NAMALWA (cell line): ENCODE measurements at regions not wholly inside any gene's neighbourhood (a gene's known extent, or its start where the extent isn't known, plus 50 kb on each side); places are given as distances from the start of the nearest gene placed in this dataset.

Experiments
- DNase-seq: peaks from one replicate; pipeline ENCODE4 v3.0.0-alpha.2; 2015; ENCODE audit warnings: low spot score

GRCh38 chr13:34816245-34816884 is 125.7 kb upstream of the NBEA start:
- DNase-seq: no peak

DNA sequence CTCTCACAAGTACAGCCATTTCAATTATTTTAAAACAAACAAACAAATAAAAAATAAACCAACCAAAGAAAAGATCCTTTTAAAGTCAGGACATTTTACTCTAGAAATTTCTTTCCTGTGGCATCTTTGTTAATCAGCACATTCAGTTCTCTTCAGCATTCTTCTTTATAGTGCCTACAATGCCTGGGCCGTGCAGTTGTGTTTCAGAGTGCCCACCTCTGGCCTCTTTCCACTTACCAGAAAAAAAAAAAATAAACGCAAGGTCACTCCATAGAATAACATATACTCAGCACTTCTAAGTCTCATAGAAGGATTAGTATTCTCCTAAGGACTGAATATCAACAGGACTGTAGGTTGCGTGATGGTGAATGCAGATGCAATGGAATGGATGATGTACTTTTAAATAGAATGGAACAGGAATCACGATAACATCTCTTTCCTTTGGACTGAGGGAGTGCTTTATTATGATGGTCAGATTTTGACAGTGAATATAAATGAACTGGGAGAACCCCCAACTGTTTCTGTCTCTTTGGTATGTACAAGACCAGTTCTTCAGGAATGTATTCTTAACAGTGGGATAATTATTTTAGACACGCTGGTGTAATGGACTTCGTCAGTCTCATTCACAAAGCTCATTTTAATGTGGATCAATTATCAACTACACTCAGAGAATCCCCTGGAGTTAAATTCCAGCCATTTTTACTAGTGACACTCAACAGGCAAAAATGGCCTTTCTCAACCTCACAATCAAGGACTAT is 125.0 kb upstream of the NBEA start:
- no peak for DNase-seq

GRCh38 chr13:34822650-34823049 is 119.4 kb upstream of the NBEA start:
- DNase-seq: no peak

- DNase-seq: no peak
Measured at GRCh38 chr13:34826432-34826831, 115.6 kb upstream of the NBEA start.

DNA sequence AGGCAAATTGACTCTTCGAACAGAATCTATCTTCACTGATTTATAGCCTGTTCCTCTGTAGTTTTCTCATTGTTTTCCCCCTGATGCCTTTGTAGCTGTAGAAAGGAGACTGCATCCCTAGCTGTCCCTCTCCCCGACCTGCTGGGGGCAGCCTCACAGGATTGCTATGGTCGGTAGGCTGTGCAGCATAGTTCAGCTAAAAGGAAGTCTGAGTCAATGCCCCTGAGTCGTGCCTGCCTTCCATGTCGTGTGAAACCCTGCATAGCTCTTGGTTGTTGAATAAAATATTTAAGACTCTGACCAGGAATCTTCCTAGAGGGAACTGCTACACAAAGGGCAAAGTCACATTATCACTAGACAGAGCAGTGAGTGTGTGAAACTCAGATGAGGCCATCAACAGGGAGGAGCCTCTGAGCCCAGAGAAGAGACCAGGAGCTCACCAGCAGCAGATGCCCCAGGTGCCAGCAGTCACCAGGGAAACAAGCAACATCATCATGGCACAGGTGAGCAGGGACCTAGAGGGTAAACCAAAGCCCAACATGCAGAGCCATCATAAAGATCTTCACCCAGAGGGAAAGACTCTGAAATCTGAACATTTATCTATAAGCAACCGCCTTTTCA is 108.4 kb upstream of the NBEA start:
- peak; percentile 24 for DNase-seq

DNA sequence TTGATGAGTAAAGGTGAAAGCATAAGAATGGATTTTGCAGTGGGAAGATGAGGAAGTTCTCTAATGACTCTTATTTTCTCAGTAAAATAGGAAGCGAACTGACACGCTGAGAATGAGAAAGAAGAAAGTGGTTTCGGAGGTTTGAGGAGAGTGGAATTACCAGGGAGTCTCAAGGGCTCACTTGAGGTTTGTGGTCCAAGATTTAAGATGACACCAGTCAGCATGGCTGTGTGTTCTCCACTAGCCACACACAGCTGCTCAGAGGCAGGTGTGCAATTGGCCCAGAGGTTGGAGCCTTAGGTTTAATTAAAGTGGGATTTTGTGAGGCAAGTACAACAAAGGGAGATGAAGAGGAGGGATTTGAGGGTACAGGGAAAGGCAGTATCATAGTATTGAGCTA is 99.6 kb upstream of the NBEA start:
- no peak for DNase-seq

DNA sequence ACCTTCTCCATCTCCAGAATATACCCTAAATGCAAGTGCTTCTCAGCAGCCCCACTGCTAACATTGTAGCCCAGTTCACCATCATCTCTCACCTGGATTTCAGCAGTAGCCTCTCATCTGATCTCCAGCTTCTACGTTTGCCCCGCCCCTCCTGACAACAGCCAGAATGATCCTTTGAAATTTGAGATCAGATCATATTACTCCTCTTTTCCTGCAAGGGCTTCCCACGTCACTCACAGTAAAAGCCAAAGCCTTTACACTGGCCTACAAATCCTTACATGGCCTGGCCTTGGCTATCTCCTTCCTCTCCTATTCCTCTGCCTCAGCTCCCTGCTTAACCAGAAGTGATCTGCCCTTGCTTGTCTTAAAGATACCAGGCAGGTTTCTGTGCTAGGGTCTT is 94.3 kb upstream of the NBEA start:
- no peak for DNase-seq

- DNase-seq: no peak
Measured at GRCh38 chr13:34849406-34849805, 92.7 kb upstream of the NBEA start.

GRCh38 chr13:34853161-34853560 is 88.9 kb upstream of the NBEA start:
- DNase-seq: no peak

- DNase-seq: no peak
Measured at GRCh38 chr13:34857558-34858325, 84.3 kb upstream of the NBEA start.

- DNase-seq: no peak
Measured at GRCh38 chr13:34862311-34862710, 79.8 kb upstream of the NBEA start.

- no peak for DNase-seq
Measured at GRCh38 chr13:34862716-34863115, 79.4 kb upstream of the NBEA start.

DNA sequence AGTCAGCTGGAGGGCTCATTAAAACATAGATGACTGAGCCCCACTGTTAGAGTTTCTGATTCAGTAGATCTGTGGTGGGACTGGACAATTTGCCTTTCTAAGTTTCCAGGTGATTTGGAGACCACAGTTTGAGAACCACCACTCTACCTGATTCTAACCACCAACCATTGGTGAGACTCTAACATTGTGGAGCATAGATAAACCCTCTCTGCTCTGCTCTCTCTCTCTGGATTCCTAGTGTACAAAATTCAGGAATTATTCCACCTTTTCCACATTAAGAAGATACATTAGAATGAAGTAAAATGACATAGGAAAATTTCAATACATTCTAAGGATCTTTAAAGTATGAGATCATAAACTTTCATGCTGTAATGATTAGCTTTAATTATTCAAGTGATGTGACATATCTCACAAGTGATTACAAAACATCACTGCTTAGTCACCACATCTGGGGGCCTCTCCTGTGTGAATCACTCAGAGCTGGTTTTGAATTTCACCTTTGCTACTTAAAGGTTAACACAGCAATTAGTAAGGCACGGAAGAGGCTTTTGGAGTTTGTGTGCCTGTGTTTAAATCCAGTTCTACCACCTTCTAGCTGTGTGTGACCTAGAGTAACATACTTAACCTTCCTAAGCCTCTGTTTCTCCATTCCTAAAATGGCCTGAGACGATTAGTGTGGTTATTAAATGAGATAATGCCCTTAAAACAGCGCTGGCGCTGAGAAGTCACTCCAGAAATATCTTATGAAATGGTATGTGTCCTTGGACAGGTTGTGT is 78.5 kb upstream of the NBEA start:
- no peak for DNase-seq

GRCh38 chr13:34864671-34865070 is 77.4 kb upstream of the NBEA start:
- no peak for DNase-seq

- no peak for DNase-seq
Measured at GRCh38 chr13:34867590-34867989, 74.5 kb upstream of the NBEA start.

GRCh38 chr13:34868733-34869132 is 73.3 kb upstream of the NBEA start:
- no peak for DNase-seq

GRCh38 chr13:34869696-34870095 is 72.4 kb upstream of the NBEA start:
- no peak for DNase-seq

DNA sequence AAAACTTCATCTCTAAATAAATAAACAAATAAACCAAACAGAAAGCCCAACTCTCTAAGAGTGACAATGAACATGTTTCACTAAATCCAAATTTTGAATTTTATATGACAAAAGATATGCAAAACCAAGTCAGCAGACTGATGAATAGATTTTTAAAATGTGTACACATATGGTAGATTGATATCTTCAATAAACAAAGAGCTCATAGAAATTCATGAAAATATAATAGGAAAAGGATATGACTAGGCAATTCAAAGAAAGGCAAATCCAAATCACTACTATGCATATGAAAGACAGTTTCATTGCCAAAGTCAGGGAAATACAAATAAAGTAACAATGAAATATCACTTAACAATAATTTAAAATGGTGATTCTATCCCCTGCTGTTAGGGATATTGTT is 63.7 kb upstream of the NBEA start:
- DNase-seq: no peak

- DNase-seq: no peak
Measured at GRCh38 chr13:34879851-34880250, 62.2 kb upstream of the NBEA start.

DNA sequence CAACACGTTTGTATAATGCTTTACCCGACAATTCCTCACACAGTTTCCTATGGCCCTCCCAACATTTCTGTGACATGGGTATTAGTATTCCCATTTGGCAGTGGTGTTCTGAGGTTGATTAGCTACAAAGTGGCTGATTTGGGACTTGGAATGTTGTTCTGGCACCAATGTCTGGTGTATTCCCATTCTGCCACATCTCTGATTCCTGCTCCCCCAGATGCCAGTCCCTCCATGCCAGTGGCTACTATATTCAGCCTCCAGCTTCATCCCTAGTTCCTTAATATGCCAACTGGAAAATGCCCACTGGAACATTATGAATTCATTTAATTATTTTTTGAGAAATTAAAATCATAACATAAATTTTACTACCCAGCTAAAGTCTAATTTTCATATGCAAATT is 60.6 kb upstream of the NBEA start:
- DNase-seq: no peak

- no peak for DNase-seq
Measured at GRCh38 chr13:34883396-34883795, 58.7 kb upstream of the NBEA start.

GRCh38 chr13:34884366-34884765 is 57.7 kb upstream of the NBEA start:
- DNase-seq: no peak
